A673 (cell line): ENCODE measurements at regions not wholly inside any gene's neighbourhood (a gene's known extent, or its start where the extent isn't known, plus 50 kb on each side); places are given as distances from the start of the nearest gene placed in this dataset.

Experiments used
- BruUV-seq: library from RNA; stranded (reverse); fragments of 400-500 nt; replicated peaks from 2 replicates; lab custom pipeline; 2021; lab: Mats Ljungman, UMichigan
- CTCF ChIA-PET: fragments of 300-600 bp; sonication (Branson Sonifier 250); formaldehyde crosslinking; loops from one replicate; lab custom pipeline; 2022; ENCODE audit warnings: antibody characterized with exemption; lab: Charles Lee
- POLR2A ChIA-PET: fragments of 300-600 bp; sonication (Branson Sonifier 250); formaldehyde crosslinking; loops from one replicate; lab custom pipeline; 2022; ENCODE audit warnings: antibody characterized with exemption; ENCODE audit not compliant: low non-redundant PET; lab: Charles Lee
- DNase-seq: peaks from one replicate; pipeline ENCODE4 v3.0.0-alpha.2; 2015; ENCODE audit warnings: low spot score
- H3K27ac ChIP-seq: fragments of 200-600 bp; sonication (generic); 2 replicates; pipeline ENCODE4 v1.5.1; 2016; ENCODE audit warnings: mixed run types, low read depth, mild to moderate bottlenecking, mixed read lengths, antibody characterized with exemption, low read length; ENCODE audit not compliant: poor library complexity, severe bottlenecking
- H3K27me3 ChIP-seq: fragments of 200-600 bp; sonication (generic); replicated peaks from 2 replicates; pipeline ENCODE4 v1.6.1; 2017; ENCODE audit warnings: mixed run types, low read depth, mild to moderate bottlenecking, mixed read lengths, antibody characterized with exemption, low read length; ENCODE audit not compliant: insufficient read depth, poor library complexity
- H3K36me3 ChIP-seq: fragments of 200-600 bp; sonication (generic); 2 replicates; pipeline ENCODE4 v1.6.1; 2016; ENCODE audit warnings: mixed run types, mild to moderate bottlenecking, mixed read lengths, antibody characterized with exemption, low read length; ENCODE audit not compliant: insufficient read depth, poor library complexity, severe bottlenecking
- H3K4me1 ChIP-seq: fragments of 200-600 bp; sonication (generic); 2 replicates; pipeline ENCODE4 v1.6.1; 2017; ENCODE audit warnings: mixed run types, mild to moderate bottlenecking, mixed read lengths, antibody characterized with exemption, low read length; ENCODE audit not compliant: insufficient read depth, poor library complexity, severe bottlenecking
- H3K4me3 ChIP-seq: fragments of 200-600 bp; sonication (generic); 2 replicates; pipeline ENCODE4 v1.5.1; 2016; ENCODE audit warnings: low read depth, mixed run types, mild to moderate bottlenecking, mixed read lengths, low read length; ENCODE audit not compliant: poor library complexity, severe bottlenecking
- H3K9me3 ChIP-seq: fragments of 200-600 bp; sonication (generic); 2 replicates; pipeline ENCODE4 v1.6.1; 2016; ENCODE audit warnings: mixed run types, low read depth, mild to moderate bottlenecking, mixed read lengths, antibody characterized with exemption, low read length; ENCODE audit not compliant: poor library complexity, severe bottlenecking
- EZH2 ChIP-seq: fragments of 200-600 bp; sonication (generic); IDR thresholded peaks from 2 replicates; pipeline ENCODE4 v1.6.1; 2017; ENCODE audit warnings: borderline replicate concordance, low read depth, mild to moderate bottlenecking, mixed read lengths, antibody characterized with exemption, low read length; ENCODE audit not compliant: poor library complexity, severe bottlenecking
- intact Hi-C: fragments of 100-400 bp; cut with micrococcal nuclease; formaldehyde crosslinking; loops from one replicate; pipeline ENCODE4 v1.10.0; 2022; ENCODE audit not compliant: unreplicated experiment
- TF ChIP-seq, protein P1 (sequence below): fragments of 300-800, 200-600 bp; sonication (generic); conservative IDR thresholded peaks from 2 replicates; pipeline ENCODE4 v1.5.1; 2017; ENCODE audit warnings: low read depth, mild to moderate bottlenecking, antibody characterized with exemption, low read length, moderate library complexity, mixed read lengths

DNA sequence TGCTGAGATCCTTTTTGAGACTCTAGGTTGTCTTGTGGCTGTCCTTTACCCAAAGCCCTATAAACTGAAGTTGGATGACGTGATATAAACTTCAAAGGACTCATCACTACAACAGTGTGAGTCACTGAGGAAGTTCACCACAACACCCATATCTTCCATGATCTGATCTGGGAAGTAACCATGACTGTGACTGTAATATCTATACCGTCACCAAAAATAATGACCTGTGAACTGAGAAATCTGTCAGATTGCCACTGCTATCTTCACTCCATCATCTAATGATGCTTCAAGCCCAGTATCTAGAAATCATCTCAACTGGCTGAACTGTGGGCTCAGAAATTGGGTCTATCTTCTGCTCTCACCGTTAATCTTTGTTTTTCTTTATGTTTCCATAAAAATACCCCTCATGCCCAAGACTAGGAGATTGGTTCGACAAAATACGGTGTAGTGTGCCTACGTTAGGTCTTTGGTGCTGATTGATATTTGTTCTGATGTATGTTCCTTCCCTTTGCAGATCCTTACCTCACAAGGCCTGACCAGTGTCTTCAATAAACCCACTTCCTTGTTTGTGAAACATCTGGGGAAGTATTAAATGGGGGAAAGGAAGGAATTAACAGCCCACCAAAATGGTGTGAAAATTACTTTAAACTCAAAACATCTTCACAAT lies 78.2 kb downstream of the MYL12B start:
- no TSS peak for BruUV-seq
- Histone ChIP-seq H3K4me3 (no peak overlapping the region), H3K9me3 (no peaks in the 10 kb centered on the region), H3K27me3 (no peaks in the 10 kb centered on the region), H3K36me3 (no peaks in the 10 kb centered on the region), H3K27ac (no peak overlapping the region), H3K4me1 (peaks cover 7% of the 10 kb centered on the region)
- ChIA-PET CTCF (no interaction called here), POLR2A (no interaction called here)
- intact Hi-C loops = no loop called here
- no peak for DNase-seq
- TF ChIP-seq, protein P1, sequence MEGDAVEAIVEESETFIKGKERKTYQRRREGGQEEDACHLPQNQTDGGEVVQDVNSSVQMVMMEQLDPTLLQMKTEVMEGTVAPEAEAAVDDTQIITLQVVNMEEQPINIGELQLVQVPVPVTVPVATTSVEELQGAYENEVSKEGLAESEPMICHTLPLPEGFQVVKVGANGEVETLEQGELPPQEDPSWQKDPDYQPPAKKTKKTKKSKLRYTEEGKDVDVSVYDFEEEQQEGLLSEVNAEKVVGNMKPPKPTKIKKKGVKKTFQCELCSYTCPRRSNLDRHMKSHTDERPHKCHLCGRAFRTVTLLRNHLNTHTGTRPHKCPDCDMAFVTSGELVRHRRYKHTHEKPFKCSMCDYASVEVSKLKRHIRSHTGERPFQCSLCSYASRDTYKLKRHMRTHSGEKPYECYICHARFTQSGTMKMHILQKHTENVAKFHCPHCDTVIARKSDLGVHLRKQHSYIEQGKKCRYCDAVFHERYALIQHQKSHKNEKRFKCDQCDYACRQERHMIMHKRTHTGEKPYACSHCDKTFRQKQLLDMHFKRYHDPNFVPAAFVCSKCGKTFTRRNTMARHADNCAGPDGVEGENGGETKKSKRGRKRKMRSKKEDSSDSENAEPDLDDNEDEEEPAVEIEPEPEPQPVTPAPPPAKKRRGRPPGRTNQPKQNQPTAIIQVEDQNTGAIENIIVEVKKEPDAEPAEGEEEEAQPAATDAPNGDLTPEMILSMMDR = no peak
- TF ChIP-seq EZH2 = no peak

DNA sequence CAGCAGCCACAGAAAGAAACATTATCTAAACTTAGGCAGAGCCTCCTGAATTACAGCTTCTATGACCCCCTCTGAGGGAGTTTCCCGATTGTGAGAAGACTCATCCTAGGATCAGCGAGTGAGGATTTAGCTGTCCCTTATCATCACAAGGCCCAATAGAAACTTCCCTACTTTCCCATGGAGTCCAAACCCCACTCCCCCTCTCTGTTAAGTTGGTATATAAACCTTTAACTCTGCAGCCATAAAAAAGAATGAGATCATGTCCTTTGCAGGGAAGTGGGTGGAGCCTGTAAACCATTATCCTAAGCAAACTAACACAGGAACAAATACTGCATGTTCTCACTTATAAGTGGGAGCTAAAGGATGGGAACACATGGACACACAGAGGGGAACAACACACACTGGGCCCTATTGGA lies 78.8 kb downstream of the MYL12B start:
- TF ChIP-seq, protein P1 = no peak
- TF ChIP-seq EZH2 = no peak
- no peaks in the 10 kb centered on the region for H3K36me3 ChIP-seq
- H3K27me3 ChIP-seq = no peaks in the 10 kb centered on the region
- POLR2A ChIA-PET = no interaction called here
- intact Hi-C loops = no loop called here
- H3K9me3 ChIP-seq = no peaks in the 10 kb centered on the region
- H3K4me3 ChIP-seq = no peak overlapping the region
- no peak overlapping the region for H3K27ac ChIP-seq
- H3K4me1 ChIP-seq = peaks cover 13% of the 10 kb centered on the region
- no TSS peak for BruUV-seq
- CTCF ChIA-PET = no interaction called here
- peak; percentile 56 for DNase-seq

DNA sequence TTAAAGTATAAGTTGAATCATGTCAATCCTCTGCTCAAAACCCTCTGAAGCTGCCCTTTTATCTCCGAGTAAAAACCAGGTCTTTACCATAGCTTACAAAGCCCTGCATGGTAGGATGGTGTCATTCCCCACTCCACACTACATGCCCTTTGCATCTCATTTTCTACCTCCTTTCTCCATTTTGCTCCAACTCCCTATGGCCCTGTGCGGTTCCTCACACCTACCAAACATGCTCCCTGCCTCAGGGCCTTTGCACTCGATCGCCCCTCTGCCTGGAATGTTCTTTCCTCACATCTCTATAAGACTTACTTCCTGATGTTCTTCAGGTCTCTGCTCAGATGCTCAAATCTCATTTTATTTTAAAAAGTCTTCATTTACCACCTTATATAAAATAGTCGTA lies 80.7 kb downstream of the MYL12B start:
- intact Hi-C loops = no loop called here
- Histone ChIP-seq H3K27ac (no peak overlapping the region), H3K9me3 (no peaks in the 10 kb centered on the region), H3K4me1 (peaks cover 13% of the 10 kb centered on the region), H3K4me3 (no peak overlapping the region), H3K27me3 (no peaks in the 10 kb centered on the region), H3K36me3 (no peaks in the 10 kb centered on the region)
- no TSS peak for BruUV-seq
- no peak for DNase-seq
- POLR2A ChIA-PET = no interaction called here
- TF ChIP-seq, protein P1 = no peak
- no peak for TF ChIP-seq EZH2
- CTCF ChIA-PET = no interaction called here
